Endothelial cell of umbilical vein (primary cell): ENCODE measurements at regions not wholly inside any gene's neighbourhood (a gene's known extent, or its start where the extent isn't known, plus 50 kb on each side); places are given as distances from the start of the nearest gene placed in this dataset.

Experiments
- BruUV-seq: library from RNA; stranded (reverse); fragments of 400-500 nt; replicated peaks from 2 replicates; lab custom pipeline; 2021; lab: Mats Ljungman, UMichigan
- CTCF ChIA-PET: fragments of 300-600, 350-600 bp; sonication (Branson Sonifier 250); formaldehyde crosslinking; loops from one replicate; lab custom pipeline; 2021; ENCODE audit warnings: antibody characterized with exemption, inconsistent platforms; lab: Charles Lee
- POLR2A ChIA-PET: fragments of 300-600, 350-600 bp; sonication (Branson Sonifier 250); formaldehyde crosslinking; loops from one replicate; lab custom pipeline; 2021; ENCODE audit warnings: antibody characterized with exemption, inconsistent platforms; lab: Charles Lee
- DNase-seq: peaks from one replicate; pipeline ENCODE4 v3.0.0-alpha.2; 2011; ENCODE audit warnings: low read depth, low spot score
- FAIRE-seq: peaks from 2 replicates; lab custom pipeline; 2011; peaks lifted over from hg19 to GRCh38; lab: Jason Lieb, UNC
- H2AFZ ChIP-seq: 2 replicates; pipeline ENCODE4 v1.6.0; 2012; ENCODE audit warnings: low read depth, low read length, control low read depth, inconsistent platforms
- H3K27ac ChIP-seq: 2 replicates; pipeline ENCODE4 v1.5.1; 2011; ENCODE audit warnings: low read depth, mild to moderate bottlenecking, control low read depth, low read length, moderate library complexity; ENCODE audit not compliant: insufficient read depth
- H3K27me3 ChIP-seq, 2 experiments: 2 replicates each; pipeline versions ENCODE4 v1.6.0 to v1.6.1; 2011; ENCODE audit warnings: low read length in 2 of 2, mixed read lengths in 1 of 2; ENCODE audit not compliant: control insufficient read depth in 2 of 2, insufficient read depth in 2 of 2
- H3K36me3 ChIP-seq, 2 experiments: 2 replicates in 1 of 2; 3 replicates in 1 of 2; pipeline ENCODE4 v1.5.1; 2011; ENCODE audit warnings: low read length in 2 of 2, mild to moderate bottlenecking in 1 of 2, moderate library complexity in 1 of 2; ENCODE audit not compliant: control insufficient read depth in 2 of 2, insufficient read depth in 2 of 2; ENCODE audit errors: extremely low read depth in 1 of 2
- H3K4me1 ChIP-seq: 3 replicates; pipeline ENCODE4 v1.5.1; 2011; ENCODE audit warnings: mild to moderate bottlenecking, low read length; ENCODE audit not compliant: control insufficient read depth, insufficient read depth; ENCODE audit errors: extremely low read depth
- H3K4me2 ChIP-seq: 2 replicates; pipeline ENCODE4 v1.6.1; 2011; ENCODE audit warnings: low read length, control low read depth, mixed read lengths; ENCODE audit not compliant: insufficient read depth
- H3K4me3 ChIP-seq, 3 experiments: fragments of 200-600 bp in 1 of 3; sonication (generic), shearing (Covaris generic) in 1 of 3; replicated peaks in 1 of 3; 2 replicates each; pipeline ENCODE4 v1.5.1; 2011 to 2016; ENCODE audit warnings: control low read depth in 3 of 3, low read length in 3 of 3, mild to moderate bottlenecking in 2 of 3, inconsistent platforms in 1 of 3, low read depth in 1 of 3, moderate library complexity in 1 of 3; ENCODE audit not compliant: insufficient read depth in 1 of 3
- H3K79me2 ChIP-seq: 2 replicates; pipeline ENCODE4 v1.6.0; 2012; ENCODE audit warnings: low read length, inconsistent platforms; ENCODE audit not compliant: control insufficient read depth, insufficient read depth
- H3K9ac ChIP-seq: replicated peaks from 2 replicates; pipeline ENCODE3; 2011; ENCODE audit warnings: low read length, control low read depth; ENCODE audit not compliant: insufficient read depth; ENCODE audit errors: extremely low read depth
- H3K9me1 ChIP-seq: replicated peaks from 3 replicates; pipeline ENCODE4 v1.6.0; 2011; ENCODE audit warnings: mild to moderate bottlenecking, low read length; ENCODE audit not compliant: control insufficient read depth, insufficient read depth; ENCODE audit errors: extremely low read depth
- H3K9me3 ChIP-seq: replicated peaks from 2 replicates; pipeline ENCODE4 v1.5.1; 2012; ENCODE audit warnings: low read length, inconsistent platforms; ENCODE audit not compliant: control insufficient read depth, insufficient read depth
- H4K20me1 ChIP-seq: replicated peaks from 2 replicates; pipeline ENCODE3; 2011; ENCODE audit warnings: mild to moderate bottlenecking, low read length; ENCODE audit not compliant: control insufficient read depth, insufficient read depth; ENCODE audit errors: extremely low read depth
- EZH2 ChIP-seq: IDR thresholded peaks from 2 replicates; pipeline ENCODE4 v1.6.1; 2012; ENCODE audit warnings: borderline replicate concordance, low read depth, mild to moderate bottlenecking, moderate library complexity, low read length, inconsistent platforms; ENCODE audit not compliant: severe bottlenecking
- FOS ChIP-seq: IDR thresholded peaks from 2 replicates; pipeline ENCODE4 v1.6.1; 2011; ENCODE audit warnings: mild to moderate bottlenecking, low read length, moderate library complexity, borderline replicate concordance; ENCODE audit not compliant: insufficient read depth
- GATA2 ChIP-seq: IDR thresholded peaks from 2 replicates; pipeline ENCODE4 v1.7.0; 2011; ENCODE audit warnings: low read depth, mild to moderate bottlenecking, moderate library complexity, mixed read lengths, low read length; ENCODE audit not compliant: insufficient read length, insufficient read depth
- JUN ChIP-seq: IDR thresholded peaks from 2 replicates; pipeline ENCODE4 v1.6.1; 2011; ENCODE audit warnings: borderline replicate concordance, low read depth; ENCODE audit not compliant: insufficient read length, insufficient read depth
- MAX ChIP-seq: IDR thresholded peaks from 2 replicates; pipeline ENCODE4 v1.6.1; 2011; ENCODE audit not compliant: insufficient read depth, insufficient read length
- dilution Hi-C: fragments of 300-500 bp; cut with MboI; formaldehyde crosslinking; loops from one replicate; pipeline ENCODE4 v1.15.0; 2019; ENCODE audit warnings: low sequenced_read_pairs; ENCODE audit not compliant: extremely low pct_ligation_motif_present
- intact Hi-C: fragments of 100-400 bp; cut with micrococcal nuclease; formaldehyde crosslinking; loops from one replicate; pipeline ENCODE4 v1.10.0; 2022

DNA sequence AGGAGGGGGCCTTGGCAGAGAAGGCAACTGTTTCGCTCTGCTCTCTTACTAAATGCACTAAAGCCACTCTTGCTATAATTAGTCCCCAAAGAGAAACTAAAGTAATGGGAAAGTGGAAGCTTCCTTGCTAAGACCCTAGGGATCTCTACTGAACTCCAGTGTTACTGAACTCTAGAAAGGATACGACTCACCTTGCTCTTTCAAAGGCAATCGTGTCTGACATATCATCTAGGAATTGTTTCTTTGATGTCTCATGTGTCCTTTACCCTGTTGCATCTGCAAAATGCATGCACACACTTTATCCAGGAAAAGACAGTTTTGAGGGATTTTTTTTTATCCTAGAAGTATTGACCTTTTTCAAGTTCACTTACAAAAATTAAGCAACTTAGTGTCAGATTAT, 148.1 kb upstream of the FAM9B start:
- no peaks in the 10 kb centered on the region for H3K27me3 ChIP-seq
- no peak overlapping the region for H3K4me3 ChIP-seq
- CTCF ChIA-PET, result no interaction called here
- no peaks in the 10 kb centered on the region for H3K9me3 ChIP-seq
- BruUV-seq, result no TSS peak
- no peak overlapping the region for H3K4me2 ChIP-seq
- H3K9ac ChIP-seq, result no peak overlapping the region
- no peak overlapping the region for H3K27ac ChIP-seq
- no peak for DNase-seq
- TF ChIP-seq JUN (no peak), MAX (no peak), GATA2 (no peak)
- no peak overlapping the region for H2AFZ ChIP-seq
- intact Hi-C loops (no loop called here), dilution Hi-C loops (no loop called here)
- H4K20me1 ChIP-seq, result no peaks in the 10 kb centered on the region
- no peaks in the 10 kb centered on the region for H3K4me1 ChIP-seq
- no peak for FAIRE-seq
- no peaks in the 10 kb centered on the region for H3K9me1 ChIP-seq
- H3K36me3 ChIP-seq, result no peaks in the 10 kb centered on the region
- POLR2A ChIA-PET, result no interaction called here
- H3K79me2 ChIP-seq, result no peaks in the 10 kb centered on the region

DNA sequence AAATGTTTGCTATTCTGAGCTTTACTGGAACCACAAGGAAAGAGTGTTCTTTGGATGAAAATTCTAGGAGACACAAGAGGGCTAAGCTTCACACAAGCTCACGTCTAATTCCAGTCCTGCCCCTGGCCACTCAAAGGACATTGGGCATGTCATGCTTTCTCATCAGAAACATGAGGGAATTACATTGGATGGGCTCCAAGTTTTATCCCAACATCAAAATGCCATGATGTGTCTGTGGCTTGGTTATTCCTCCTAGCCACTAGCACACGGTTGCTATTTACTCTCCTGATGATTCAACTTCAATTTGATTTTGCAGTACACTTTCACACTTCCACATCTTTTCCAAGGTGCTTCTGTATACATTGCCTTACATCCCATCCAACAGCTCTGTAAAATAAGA, 149.6 kb upstream of the FAM9B start:
- CTCF ChIA-PET, result no interaction called here
- POLR2A ChIA-PET, result no interaction called here

More for the DNA sequence above, 149.6 kb upstream of the FAM9B start:
- no peak for TF ChIP-seq EZH2
- TF ChIP-seq FOS, result no peak
- dilution Hi-C loops (no loop called here), intact Hi-C loops (no loop called here)
- Histone ChIP-seq H3K9me1 (no peaks in the 10 kb centered on the region), H3K9me3 (no peaks in the 10 kb centered on the region), H3K4me1 (no peaks in the 10 kb centered on the region), H3K4me3 (no peak overlapping the region), H3K27me3 (no peaks in the 10 kb centered on the region), H2AFZ (no peak overlapping the region), H3K79me2 (no peaks in the 10 kb centered on the region), H3K9ac (no peak overlapping the region), H3K27ac (no peak overlapping the region), H3K36me3 (no peaks in the 10 kb centered on the region), H3K4me2 (no peak overlapping the region), H4K20me1 (no peaks in the 10 kb centered on the region)
- FAIRE-seq (no peak), DNase-seq (no peak)
- BruUV-seq, result no TSS peak
